ENCODE measurements at regions not wholly inside any gene's neighbourhood (a gene's known extent, or its start where the extent isn't known, plus 50 kb on each side); places are given as distances from the start of the nearest gene placed in this dataset.

DNA sequence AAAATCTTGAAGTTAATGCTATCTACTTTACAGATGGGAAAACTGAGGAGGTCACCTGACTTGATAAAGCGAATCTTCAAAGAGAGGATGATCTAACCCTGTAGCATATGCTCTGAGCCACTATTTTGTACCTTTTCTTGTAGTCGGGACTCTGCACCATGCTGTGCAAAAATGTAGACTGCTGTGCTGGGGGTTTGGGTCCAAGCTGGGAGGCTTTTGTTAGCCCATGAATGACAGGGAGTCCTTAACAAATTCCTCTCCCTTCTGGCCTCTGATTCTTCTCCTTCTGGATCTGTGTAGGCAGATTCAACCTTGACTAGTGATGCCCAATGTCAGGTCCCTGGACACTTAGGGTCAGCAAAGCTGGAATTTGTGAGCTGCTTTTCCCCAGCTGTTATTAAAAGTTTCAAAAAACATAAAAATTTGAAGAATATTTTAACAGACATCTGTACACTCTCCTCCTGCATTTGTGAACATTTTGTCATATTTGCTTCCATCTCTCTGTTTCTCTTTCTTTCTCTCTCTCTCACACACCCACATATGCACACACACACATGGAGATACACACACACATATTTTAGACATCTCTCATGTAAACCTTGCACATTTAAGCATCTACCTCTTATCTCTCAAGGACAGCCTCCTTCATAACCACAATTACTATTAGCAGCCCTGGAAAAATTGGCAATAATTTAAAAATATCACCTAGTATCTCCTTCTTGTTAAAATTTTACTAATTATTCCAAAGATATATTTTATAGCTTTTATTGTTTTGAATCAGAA, 335.0 kb upstream of the TRIB2 start:
- TF ChIP-seq, protein P1, sequence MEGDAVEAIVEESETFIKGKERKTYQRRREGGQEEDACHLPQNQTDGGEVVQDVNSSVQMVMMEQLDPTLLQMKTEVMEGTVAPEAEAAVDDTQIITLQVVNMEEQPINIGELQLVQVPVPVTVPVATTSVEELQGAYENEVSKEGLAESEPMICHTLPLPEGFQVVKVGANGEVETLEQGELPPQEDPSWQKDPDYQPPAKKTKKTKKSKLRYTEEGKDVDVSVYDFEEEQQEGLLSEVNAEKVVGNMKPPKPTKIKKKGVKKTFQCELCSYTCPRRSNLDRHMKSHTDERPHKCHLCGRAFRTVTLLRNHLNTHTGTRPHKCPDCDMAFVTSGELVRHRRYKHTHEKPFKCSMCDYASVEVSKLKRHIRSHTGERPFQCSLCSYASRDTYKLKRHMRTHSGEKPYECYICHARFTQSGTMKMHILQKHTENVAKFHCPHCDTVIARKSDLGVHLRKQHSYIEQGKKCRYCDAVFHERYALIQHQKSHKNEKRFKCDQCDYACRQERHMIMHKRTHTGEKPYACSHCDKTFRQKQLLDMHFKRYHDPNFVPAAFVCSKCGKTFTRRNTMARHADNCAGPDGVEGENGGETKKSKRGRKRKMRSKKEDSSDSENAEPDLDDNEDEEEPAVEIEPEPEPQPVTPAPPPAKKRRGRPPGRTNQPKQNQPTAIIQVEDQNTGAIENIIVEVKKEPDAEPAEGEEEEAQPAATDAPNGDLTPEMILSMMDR (IDR thresholded peaks at IDR 0.05; ENCODE audit: low read depth, low read length, poor library complexity, severe bottlenecking), result no peak
- no peak for TF ChIP-seq EZH2phosphoT487 (IDR thresholded peaks at IDR 0.05; ENCODE audit: borderline replicate concordance, low read length)
